Hepatocyte (in vitro differentiated cells): ENCODE measurements at regions not wholly inside any gene's neighbourhood (a gene's known extent, or its start where the extent isn't known, plus 50 kb on each side); places are given as distances from the start of the nearest gene placed in this dataset.

ENCODE experiments used
- DNase-seq: peaks from one replicate; pipeline ENCODE4 v3.0.0-alpha.2; 2016; ENCODE audit warnings: low spot score
- H2AFZ ChIP-seq: fragments of 200-600 bp; sonication (generic); 2 replicates; pipeline ENCODE4 v1.6.0; 2016; ENCODE audit warnings: antibody characterized with exemption, mild to moderate bottlenecking
- H3K27ac ChIP-seq: fragments of 200-600 bp; sonication (generic); 2 replicates; pipeline ENCODE4 v1.5.1; 2016; ENCODE audit warnings: mild to moderate bottlenecking
- H3K27me3 ChIP-seq: fragments of 200-600 bp; sonication (generic); 2 replicates; pipeline ENCODE4 v1.6.1; 2016
- H3K36me3 ChIP-seq: fragments of 200-600 bp; sonication (generic); replicated peaks from 2 replicates; pipeline ENCODE4 v1.5.1; 2016; ENCODE audit warnings: low read depth; ENCODE audit not compliant: insufficient read depth
- H3K4me1 ChIP-seq: fragments of 200-600 bp; sonication (generic); 2 replicates; pipeline ENCODE4 v1.5.1; 2016; ENCODE audit warnings: mild to moderate bottlenecking, moderate library complexity; ENCODE audit not compliant: insufficient read depth
- H3K4me2 ChIP-seq: fragments of 200-600 bp; sonication (generic); 2 replicates; pipeline ENCODE4 v1.6.0; 2016
- H3K4me3 ChIP-seq: fragments of 200-600 bp; sonication (generic); 2 replicates; pipeline ENCODE4 v1.5.1; 2016; ENCODE audit warnings: mild to moderate bottlenecking
- H3K79me2 ChIP-seq: fragments of 200-600 bp; sonication (generic); 2 replicates; pipeline ENCODE4 v1.6.0; 2017; ENCODE audit warnings: mild to moderate bottlenecking
- H3K9me2 ChIP-seq: fragments of 200-600 bp; sonication (generic); replicated peaks from 2 replicates; pipeline ENCODE4 v1.6.0; 2017; ENCODE audit warnings: mild to moderate bottlenecking; ENCODE audit not compliant: insufficient read depth
- H3K9me3 ChIP-seq: fragments of 200-600 bp; sonication (generic); 2 replicates; pipeline ENCODE4 v1.5.1; 2016; ENCODE audit warnings: low read depth, mild to moderate bottlenecking
- H4K20me1 ChIP-seq: fragments of 200-600 bp; sonication (generic); 2 replicates; pipeline ENCODE4 v1.6.0; 2016; ENCODE audit warnings: mild to moderate bottlenecking; ENCODE audit not compliant: insufficient read depth, poor library complexity, severe bottlenecking
- EZH2 ChIP-seq: fragments of 200-600 bp; sonication (generic); IDR thresholded peaks from 2 replicates; pipeline ENCODE4 v1.6.1; 2016; ENCODE audit warnings: antibody characterized with exemption, mild to moderate bottlenecking, borderline replicate concordance
- EZH2phosphoT487 ChIP-seq: fragments of 200-600 bp; sonication (generic); IDR thresholded peaks from one replicate; pipeline ENCODE4 v1.6.1; 2018; ENCODE audit warnings: antibody characterized with exemption, mild to moderate bottlenecking, low read depth, moderate library complexity; ENCODE audit not compliant: unreplicated experiment, severe bottlenecking
- WGBS: methylation state at CpG from one replicate; pipeline ENCODE4 v1.1.6; 2016; ENCODE audit warnings: low lambda C conversion rate; ENCODE audit errors: missing lambda C conversion rate; 5-methylcytosine and 5-hydroxymethylcytosine counted together
- TF ChIP-seq, protein P1 (sequence below): fragments of 200-600 bp; sonication (generic); IDR thresholded peaks from 2 replicates; pipeline ENCODE4 v1.5.1; 2016; ENCODE audit warnings: antibody characterized with exemption, mild to moderate bottlenecking; ENCODE audit not compliant: poor library complexity

DNA sequence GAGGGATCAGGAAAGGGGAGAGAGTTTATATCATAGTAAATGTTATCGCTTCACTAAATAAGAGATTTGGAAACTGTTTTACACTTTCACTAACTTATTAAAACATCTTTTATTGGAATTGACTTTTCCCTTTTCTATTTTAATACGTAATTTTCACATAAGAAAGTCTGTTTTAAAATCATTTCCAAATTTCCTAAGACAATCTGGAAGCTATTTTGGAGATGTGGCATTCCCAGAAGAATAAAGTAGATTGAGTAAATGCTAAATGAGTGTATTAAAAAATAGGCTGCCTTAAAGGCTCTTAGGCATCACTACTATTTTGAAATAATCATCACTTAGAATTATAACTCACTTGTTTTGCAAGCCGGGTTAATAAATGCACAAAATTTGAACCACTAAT lies 763.5 kb downstream of the EDEM1 start:
- no peak overlapping the region for H3K27ac ChIP-seq
- H3K4me3 ChIP-seq: no peak overlapping the region
- no peak overlapping the region for H3K4me2 ChIP-seq
- no peaks in the 10 kb centered on the region for H4K20me1 ChIP-seq
- H3K4me1 ChIP-seq: no peaks in the 10 kb centered on the region
- no peaks in the 10 kb centered on the region for H3K9me3 ChIP-seq
- H2AFZ ChIP-seq: no peak overlapping the region
- H3K9me2 ChIP-seq: no peaks in the 10 kb centered on the region
- H3K27me3 ChIP-seq: no peaks in the 10 kb centered on the region
- H3K79me2 ChIP-seq: no peaks in the 10 kb centered on the region
- TF ChIP-seq, protein P1, sequence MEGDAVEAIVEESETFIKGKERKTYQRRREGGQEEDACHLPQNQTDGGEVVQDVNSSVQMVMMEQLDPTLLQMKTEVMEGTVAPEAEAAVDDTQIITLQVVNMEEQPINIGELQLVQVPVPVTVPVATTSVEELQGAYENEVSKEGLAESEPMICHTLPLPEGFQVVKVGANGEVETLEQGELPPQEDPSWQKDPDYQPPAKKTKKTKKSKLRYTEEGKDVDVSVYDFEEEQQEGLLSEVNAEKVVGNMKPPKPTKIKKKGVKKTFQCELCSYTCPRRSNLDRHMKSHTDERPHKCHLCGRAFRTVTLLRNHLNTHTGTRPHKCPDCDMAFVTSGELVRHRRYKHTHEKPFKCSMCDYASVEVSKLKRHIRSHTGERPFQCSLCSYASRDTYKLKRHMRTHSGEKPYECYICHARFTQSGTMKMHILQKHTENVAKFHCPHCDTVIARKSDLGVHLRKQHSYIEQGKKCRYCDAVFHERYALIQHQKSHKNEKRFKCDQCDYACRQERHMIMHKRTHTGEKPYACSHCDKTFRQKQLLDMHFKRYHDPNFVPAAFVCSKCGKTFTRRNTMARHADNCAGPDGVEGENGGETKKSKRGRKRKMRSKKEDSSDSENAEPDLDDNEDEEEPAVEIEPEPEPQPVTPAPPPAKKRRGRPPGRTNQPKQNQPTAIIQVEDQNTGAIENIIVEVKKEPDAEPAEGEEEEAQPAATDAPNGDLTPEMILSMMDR: no peak
- TF ChIP-seq EZH2phosphoT487: no peak
- no peak for TF ChIP-seq EZH2
- DNase-seq: no peak
- 88% methylated on average over 3 of the region's 3 CpGs for WGBS
- no peaks in the 10 kb centered on the region for H3K36me3 ChIP-seq

DNA sequence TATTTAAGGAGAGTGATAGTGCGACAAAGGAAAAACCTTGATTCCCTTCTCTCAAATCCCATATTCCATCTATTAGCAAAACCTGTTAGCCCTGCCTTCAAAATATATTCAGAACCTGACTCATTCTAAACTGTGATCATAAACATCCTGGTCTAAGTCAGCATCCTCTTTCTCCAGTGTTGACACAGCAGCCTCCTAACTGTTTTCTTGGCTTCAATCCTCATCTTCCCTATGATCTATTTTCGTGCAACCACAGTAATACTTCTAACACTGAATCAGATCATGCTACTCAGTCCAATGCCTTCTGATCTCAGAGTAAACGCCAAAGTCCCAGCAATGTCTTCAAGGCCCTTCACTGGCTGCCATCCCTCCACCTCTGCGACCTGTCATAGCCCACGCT lies 785.1 kb downstream of the EDEM1 start:
- no peak for DNase-seq
- no peak overlapping the region for H2AFZ ChIP-seq
- no peaks in the 10 kb centered on the region for H4K20me1 ChIP-seq
- 77% methylated on average over 5 of the region's 5 CpGs for WGBS
- no peak for TF ChIP-seq EZH2
- no peak for TF ChIP-seq EZH2phosphoT487
- TF ChIP-seq, protein P1: no peak
- no peak overlapping the region for H3K27ac ChIP-seq
- H3K4me2 ChIP-seq: no peak overlapping the region
- H3K36me3 ChIP-seq: no peaks in the 10 kb centered on the region
- no peaks in the 10 kb centered on the region for H3K27me3 ChIP-seq
- H3K4me3 ChIP-seq: no peak overlapping the region
- H3K79me2 ChIP-seq: no peaks in the 10 kb centered on the region
- H3K9me2 ChIP-seq: no peaks in the 10 kb centered on the region
- H3K4me1 ChIP-seq: no peaks in the 10 kb centered on the region
- no peaks in the 10 kb centered on the region for H3K9me3 ChIP-seq

DNA sequence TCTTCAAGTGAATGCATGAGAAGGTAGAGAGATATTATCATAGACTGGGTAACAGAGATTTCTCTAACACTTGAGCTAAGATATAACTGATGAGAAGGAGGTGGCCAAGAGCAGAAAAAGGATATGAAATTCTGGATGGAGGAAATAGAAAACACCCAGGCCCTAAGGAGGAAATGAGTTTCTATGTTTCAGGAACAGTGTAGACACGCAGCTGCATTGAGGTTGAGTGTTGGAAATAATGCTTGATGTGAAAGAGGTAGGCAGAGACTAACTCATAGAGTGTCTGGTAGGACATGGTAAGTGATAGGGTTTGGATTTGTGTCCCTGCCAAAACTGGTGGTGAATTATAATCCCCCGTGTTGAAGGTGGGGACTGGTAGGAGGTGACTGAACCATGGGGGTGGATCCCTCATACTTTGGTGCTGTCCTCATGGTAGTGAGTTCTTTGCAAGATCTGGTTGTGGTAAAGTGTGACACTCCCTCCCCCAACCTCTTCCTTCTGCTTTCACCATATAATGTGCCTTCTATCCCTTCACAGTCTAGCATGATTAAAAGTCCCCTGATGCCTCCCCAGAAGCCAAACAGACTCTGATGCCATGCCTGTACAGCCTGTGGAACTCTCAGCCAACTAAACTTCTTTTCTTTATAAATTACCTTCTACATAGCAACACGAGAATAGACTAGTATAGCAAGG lies 787.3 kb downstream of the EDEM1 start:
- no peak overlapping the region for H2AFZ ChIP-seq
- no peaks in the 10 kb centered on the region for H4K20me1 ChIP-seq
- H3K27me3 ChIP-seq: no peaks in the 10 kb centered on the region
- H3K4me1 ChIP-seq: no peaks in the 10 kb centered on the region
- H3K9me2 ChIP-seq: no peaks in the 10 kb centered on the region
- no peaks in the 10 kb centered on the region for H3K36me3 ChIP-seq
- no peaks in the 10 kb centered on the region for H3K79me2 ChIP-seq
- WGBS: 90% methylated on average over 3 of the region's 3 CpGs
- H3K4me3 ChIP-seq: no peak overlapping the region
- no peaks in the 10 kb centered on the region for H3K9me3 ChIP-seq
- H3K27ac ChIP-seq: no peak overlapping the region
- DNase-seq: no peak
- TF ChIP-seq EZH2phosphoT487: no peak
- TF ChIP-seq, protein P1: no peak
- no peak for TF ChIP-seq EZH2
- no peak overlapping the region for H3K4me2 ChIP-seq

DNA sequence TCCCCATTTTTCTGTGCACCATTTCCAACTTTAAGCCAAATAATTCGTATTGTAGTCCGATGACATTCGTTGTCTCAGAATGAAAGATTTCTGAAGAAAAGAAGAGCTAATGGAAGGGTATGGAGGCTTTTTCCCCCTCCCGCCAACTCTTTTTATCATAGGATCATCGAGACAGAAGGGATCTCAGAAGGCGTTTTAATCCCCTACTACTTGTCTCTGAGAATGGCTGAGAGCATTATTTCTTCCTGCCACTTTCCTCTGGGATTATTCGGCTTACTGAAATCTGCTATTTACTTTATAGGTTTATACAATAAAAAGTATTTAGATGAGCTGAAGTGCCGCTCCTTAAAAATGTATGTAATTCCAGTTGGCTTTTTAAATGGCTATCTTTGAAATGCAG lies 789.8 kb downstream of the EDEM1 start:
- no peaks in the 10 kb centered on the region for H3K4me1 ChIP-seq
- TF ChIP-seq, protein P1: no peak
- TF ChIP-seq EZH2phosphoT487: no peak
- no peak for TF ChIP-seq EZH2
- no peak overlapping the region for H3K27ac ChIP-seq
- no peaks in the 10 kb centered on the region for H4K20me1 ChIP-seq
- H3K27me3 ChIP-seq: no peaks in the 10 kb centered on the region
- H3K4me2 ChIP-seq: no peak overlapping the region
- H3K9me3 ChIP-seq: no peaks in the 10 kb centered on the region
- 77% methylated on average over 8 of the region's 8 CpGs for WGBS
- H3K79me2 ChIP-seq: no peaks in the 10 kb centered on the region
- H3K36me3 ChIP-seq: no peaks in the 10 kb centered on the region
- no peak overlapping the region for H2AFZ ChIP-seq
- H3K9me2 ChIP-seq: no peaks in the 10 kb centered on the region
- no peak for DNase-seq
- H3K4me3 ChIP-seq: no peak overlapping the region
